ENCODE measurements at regions not wholly inside any gene's neighbourhood (a gene's known extent, or its start where the extent isn't known, plus 50 kb on each side); places are given as distances from the start of the nearest gene placed in this dataset.

- TF ChIP-seq CTCF (IDR thresholded peaks at IDR 0.05), result no peak
- no peak for TF ChIP-seq POLR2A (IDR thresholded peaks at IDR 0.05)
Measured at GRCh38 chr10:6868036-6868725, 288.1 kb upstream of the PRKCQ start.
